B cell (primary cell): ENCODE measurements at regions not wholly inside any gene's neighbourhood (a gene's known extent, or its start where the extent isn't known, plus 50 kb on each side); places are given as distances from the start of the nearest gene placed in this dataset.

Source experiments
- EZH2 ChIP-seq: IDR thresholded peaks from 2 replicates; pipeline ENCODE4 v1.6.1; 2012; ENCODE audit warnings: borderline replicate concordance, low read depth, mild to moderate bottlenecking, moderate library complexity, low read length; ENCODE audit not compliant: insufficient read depth, poor library complexity, severe bottlenecking
- TF ChIP-seq, protein P1 (sequence below): fragments of 200-600 bp; IDR thresholded peaks from one replicate; pipeline ENCODE4 v1.8.0; 2022; ENCODE audit warnings: antibody characterized with exemption, mild to moderate bottlenecking

DNA sequence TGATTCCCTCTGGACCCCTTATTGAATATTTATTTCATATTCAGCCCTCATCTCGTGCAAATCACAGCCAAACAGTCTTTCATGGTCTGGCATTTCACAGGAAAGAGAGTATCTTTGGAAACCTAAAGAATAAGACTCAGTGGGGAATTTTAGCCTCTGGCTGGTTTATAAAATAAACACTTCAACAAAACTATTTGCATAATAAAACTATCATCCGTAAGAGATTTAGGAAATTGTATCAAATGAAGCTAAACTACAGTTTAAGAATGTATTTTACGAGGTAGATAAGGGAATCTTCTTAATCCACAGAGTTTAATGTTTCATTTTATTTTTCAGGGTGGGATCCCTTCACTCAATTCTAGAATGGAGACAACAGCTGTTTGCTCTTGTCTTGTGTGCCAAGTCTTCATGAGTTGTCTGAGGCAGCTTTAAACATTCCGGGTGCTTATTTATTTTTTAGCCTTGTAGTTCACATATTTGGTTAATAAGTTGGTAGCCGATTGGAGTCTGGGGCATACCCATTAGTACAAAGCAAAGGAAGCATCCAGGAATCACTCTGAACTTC lies 634.4 kb upstream of the KLF12 start:
- TF ChIP-seq, protein P1, sequence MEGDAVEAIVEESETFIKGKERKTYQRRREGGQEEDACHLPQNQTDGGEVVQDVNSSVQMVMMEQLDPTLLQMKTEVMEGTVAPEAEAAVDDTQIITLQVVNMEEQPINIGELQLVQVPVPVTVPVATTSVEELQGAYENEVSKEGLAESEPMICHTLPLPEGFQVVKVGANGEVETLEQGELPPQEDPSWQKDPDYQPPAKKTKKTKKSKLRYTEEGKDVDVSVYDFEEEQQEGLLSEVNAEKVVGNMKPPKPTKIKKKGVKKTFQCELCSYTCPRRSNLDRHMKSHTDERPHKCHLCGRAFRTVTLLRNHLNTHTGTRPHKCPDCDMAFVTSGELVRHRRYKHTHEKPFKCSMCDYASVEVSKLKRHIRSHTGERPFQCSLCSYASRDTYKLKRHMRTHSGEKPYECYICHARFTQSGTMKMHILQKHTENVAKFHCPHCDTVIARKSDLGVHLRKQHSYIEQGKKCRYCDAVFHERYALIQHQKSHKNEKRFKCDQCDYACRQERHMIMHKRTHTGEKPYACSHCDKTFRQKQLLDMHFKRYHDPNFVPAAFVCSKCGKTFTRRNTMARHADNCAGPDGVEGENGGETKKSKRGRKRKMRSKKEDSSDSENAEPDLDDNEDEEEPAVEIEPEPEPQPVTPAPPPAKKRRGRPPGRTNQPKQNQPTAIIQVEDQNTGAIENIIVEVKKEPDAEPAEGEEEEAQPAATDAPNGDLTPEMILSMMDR: no peak
- TF ChIP-seq EZH2: no peak
